AML-193 (cell line): ENCODE measurements at regions not wholly inside any gene's neighbourhood (a gene's known extent, or its start where the extent isn't known, plus 50 kb on each side); places are given as distances from the start of the nearest gene placed in this dataset.

Experiments used
- DNase-seq, 2 experiments: peaks; one replicate each; lab custom pipeline; 2025; lab: John Stamatoyannopoulos, UW

DNA sequence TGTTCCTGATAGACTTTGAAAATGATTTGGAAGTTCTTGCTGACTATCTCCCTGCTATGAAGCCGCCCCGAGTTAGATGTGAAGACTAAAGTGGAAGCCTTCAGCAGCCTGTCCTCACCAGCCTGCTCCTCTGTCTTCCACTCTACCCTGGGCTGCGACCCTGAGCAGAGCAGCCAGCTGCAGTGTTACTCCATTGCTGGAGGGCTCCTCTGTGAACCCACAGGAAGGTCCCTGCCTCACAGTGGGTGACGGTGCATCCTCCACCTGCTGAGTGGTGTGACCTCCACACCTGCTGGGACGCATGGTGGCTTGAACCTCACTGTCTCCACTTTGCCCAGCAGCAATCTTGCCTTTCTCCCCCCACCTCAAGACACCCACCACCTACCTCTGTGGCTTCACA, 116.4 kb downstream of the IRS2 start:
- DNase-seq: no peak

DNA sequence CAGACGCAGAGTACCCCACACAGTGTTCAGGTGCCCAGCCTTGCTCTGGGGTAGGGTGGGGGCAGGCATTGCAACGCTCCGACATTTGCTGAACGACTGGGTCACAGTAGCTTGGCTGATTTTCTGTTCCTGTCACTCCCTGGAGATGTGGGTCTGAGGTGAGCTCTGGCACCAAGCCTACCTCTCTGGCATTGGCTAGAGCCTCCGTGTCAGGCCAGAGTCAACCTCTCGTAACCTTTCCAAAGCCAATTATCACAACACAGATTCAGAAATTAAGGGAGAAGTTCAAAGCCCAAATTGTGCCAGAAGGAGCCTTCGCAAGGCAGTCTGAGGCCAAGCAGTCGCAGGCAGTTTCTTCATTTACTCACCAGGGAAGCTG, 117.2 kb downstream of the IRS2 start:
- DNase-seq: no peak

DNA sequence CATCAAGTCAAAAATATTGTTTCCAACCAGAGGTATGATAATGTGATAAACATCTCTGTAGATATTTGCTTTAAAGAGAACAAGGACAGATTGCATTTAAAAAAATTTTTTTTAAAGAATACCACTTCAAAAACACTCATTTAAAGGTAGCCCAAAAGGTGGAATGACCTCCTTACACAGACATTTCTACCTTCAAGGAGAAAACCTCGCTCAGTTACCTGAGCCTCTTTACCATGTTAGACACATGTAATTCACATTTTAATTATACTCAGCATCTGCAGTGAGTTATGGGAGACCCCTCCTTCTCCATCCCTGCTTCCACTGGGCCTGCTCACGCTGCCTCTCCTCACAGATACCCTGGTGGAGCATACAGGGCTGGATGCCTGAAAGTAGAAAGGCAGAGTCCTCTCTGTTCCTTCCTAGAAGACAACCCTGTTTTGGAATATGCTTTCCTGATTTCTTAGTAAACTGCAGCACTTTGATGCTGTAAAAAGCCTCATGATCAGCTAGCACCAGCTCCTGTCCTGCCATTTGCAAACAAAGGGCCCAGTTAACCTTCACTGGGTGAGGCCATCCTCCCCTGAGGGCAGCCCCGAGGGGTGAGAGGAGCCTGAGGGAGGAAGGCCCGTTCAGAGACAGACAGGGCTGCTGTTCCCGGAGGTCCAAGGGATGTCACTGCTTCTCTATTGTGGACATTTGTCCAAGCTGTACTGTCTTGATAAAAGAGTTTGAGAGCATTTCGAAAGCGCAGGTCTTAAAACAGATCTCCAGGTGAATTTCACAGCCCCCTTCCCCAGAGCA, 117.8 kb downstream of the IRS2 start:
- DNase-seq: no peak

DNA sequence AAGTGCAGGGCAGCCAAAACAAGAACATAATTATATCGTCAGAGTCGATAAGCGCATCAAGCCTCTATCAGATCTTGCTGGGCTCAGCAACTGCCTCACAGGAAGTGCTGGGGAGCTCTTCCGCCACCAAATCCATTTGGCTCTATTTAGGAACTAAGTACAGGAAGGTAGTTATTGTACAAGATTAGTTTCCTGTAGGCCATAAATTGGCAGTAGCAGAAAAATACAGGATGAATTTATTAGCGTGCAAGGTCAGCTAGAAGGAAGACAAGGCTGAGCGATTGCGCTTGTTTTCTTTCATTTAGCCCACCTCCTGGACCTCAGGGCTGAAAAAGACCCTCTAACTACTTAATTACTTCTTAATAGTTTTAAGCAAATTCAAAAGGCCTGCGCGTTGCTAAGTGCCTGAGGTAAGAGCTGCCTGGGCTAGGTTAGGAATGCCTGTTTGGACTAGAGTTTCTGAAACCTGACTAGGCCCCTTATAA, 118.5 kb downstream of the IRS2 start:
- no peak for DNase-seq

DNA sequence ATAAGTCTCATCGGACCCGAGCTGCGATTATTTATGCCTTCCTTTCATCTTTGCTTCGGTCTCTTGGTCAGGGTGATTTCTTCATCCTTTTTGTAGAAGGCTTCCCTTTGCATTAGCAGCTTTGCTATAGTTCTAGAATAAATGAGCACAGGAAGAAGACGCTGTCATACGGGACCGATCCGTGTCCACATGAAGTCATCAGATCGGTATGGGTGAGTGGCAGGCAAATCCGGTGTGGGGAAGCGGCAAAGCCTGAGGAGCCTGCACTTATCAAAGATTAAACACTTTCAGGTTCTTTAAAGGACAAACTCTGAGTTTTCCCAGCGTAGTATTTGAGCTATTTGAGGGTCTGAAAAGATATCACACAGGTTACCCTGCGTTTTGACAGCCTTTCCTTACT, 119.3 kb downstream of the IRS2 start:
- no peak for DNase-seq

DNA sequence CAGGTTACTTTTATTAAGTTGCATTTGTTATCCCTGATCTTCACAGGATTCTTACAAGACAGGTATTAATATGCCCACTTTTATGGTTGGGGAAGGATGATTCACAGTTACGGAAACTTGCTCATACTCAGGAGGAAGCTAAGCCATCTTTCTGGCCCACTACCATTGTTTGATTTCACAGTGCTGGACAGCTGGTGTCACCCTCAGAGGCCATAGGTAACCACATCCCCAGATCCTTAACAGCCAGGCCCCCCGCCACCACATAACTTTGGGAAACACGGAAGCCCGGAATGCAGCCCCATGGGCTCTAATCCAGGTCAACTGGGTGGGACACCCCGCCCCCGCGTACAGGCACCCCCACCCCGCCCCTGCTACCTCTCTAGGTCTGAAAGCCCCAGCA, 119.7 kb downstream of the IRS2 start:
- no peak for DNase-seq

DNA sequence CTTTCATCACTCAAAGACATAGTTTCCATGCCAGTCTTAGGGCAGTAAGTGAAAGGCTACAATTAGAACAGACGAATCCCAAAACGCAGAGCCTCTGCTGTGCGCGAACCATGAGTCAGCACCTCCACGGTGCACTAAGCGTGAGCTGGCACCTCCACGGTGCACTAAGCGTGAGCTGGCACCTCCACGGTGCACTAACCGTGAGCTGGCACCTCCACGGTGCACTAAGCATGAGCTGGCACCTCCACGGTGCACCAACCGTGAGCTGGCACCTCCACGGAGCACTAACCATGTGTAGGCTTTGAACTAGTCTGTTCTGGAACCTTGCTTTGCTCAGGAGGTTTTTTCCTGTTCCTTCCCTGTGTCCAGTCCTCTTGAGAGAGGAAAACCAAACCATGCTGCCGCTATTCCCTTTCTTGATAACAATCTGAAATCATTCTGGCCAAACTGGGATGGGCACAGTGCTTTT, 120.6 kb downstream of the IRS2 start:
- no peak for DNase-seq

DNA sequence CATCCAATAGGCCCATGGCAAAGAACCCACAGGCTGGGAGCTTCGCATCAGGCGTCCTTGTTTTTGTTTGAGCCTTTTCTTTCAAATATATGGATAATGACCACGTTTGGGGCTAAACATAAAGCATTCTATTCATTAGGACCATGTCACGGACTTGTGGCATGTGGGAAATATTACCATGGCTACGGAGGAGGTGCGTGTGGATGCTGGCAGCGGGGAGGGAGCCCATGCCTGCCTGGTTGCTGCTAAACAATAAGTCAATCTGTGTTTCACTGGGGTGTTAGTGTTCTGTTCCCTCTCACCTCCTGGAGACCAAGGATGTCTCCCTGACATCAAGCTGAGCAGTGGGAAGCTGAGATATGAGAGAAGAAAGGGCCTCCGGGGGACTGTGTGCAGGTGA, 121.1 kb downstream of the IRS2 start:
- DNase-seq: no peak

DNA sequence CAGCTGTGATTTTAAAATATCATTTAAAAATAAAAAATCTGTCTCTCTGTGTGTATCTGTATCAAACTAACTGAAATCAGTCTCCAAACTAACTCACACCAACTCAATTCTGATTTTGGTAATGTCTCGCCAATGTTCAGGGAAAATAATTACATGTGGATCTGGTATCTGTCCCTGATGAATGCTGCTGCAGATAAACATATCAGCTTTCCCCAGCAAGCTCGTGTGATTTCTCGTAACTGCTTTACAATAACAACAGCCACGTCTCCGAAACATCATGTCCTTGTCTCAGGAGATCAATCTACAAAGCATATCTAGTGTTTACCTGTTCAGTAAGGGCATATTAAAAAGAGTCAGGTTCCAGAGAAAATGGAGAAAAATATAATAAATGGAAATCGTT, 129.0 kb downstream of the IRS2 start:
- no peak for DNase-seq

DNA sequence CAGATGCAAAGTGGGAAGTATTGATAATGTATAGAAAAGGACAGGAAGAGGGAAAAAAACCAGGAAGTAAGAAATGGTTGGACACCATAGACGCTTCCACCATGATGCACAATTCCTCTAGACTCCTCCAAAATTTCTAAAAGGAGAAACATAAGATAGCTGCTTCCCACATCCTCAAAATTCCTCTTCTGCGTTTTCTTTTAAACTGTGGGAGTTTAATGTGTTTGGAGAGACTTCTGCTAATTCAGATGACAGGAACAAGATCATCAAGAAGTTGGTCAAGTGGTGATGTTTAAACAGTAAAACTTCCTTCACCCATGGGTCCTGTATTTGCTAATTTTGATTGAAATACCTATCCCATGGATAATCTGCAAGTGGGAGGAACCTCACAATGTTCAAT, 130.2 kb downstream of the IRS2 start:
- no peak for DNase-seq

DNA sequence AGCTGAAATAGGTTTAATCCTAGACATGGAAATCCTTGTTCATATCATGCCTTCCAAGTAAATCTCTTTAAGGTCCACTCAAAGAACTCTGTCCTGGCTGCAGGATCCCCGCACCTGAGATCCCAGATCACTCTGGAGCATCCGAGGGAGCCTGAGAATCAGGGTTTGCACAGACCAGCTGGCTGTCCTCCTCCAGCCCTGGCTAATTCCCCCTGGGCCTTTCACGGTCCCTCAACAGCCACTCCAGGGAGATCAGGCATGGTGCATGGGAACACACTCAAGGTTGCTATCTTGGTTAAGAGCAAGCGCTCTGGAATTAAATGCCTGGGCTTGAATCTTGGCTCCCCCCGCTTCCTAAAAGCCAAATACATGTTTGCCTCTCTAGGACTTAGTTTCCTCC, 130.8 kb downstream of the IRS2 start:
- no peak for DNase-seq

DNA sequence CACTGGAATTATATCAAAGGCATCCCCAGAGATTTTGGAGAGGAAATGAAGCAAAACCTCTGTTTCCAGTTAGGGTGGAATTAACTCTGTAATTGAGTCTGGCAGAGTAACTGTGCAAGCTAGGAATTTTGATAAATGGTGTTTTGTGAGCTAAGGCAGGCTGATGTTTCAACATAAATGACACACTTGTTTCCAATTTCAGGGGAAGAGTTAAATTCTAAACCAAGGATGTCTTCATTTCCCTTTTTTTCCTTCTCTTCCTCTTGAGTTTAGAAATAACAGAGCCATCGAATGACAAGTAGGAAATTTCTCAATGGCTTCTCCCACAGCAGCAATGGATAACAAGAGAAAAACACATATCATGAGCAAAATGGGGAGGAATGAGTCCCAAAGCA, 131.2 kb downstream of the IRS2 start:
- peak; percentile 89 to 91 for DNase-seq

DNA sequence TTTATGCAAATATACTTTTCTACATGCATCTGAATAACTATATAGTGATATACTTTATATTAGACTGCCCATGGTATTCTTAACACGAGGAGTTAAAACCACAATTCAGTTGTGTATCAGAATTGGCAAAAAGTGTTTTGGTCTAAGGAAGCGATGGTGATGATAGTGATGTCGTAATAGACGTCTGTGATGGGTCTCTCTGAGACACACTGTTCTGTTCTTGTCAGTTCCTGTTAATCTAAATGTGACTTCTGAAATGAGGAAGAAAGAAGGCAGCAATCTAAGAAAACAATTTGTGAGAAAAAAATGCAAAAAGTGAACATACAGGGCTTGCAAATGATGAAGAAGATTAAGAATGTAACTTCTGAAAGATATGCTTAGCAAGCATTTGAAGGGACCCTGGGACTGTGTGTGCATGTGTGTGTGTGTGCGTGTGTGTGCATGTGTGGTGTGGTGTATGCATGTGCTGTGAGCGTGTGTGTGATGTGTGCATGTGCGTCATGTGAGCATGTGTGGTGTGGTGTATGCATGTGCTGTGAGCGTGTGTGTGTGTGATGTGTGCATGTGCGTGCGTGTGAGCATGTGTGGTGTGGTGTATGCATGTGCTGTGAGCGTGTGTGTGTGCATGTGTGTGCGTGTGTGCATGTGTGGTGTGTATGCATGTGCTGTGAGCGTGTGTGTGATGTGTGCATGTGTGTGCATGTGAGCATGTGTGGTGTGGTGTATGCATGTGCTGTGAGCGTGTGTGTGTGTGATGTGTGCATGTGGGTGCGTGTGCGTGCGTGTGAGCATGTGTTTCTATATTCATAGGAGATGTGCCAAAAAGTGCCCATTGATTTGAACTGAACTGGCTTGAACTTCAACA, 131.8 kb downstream of the IRS2 start:
- DNase-seq: peak; percentile 99

DNA sequence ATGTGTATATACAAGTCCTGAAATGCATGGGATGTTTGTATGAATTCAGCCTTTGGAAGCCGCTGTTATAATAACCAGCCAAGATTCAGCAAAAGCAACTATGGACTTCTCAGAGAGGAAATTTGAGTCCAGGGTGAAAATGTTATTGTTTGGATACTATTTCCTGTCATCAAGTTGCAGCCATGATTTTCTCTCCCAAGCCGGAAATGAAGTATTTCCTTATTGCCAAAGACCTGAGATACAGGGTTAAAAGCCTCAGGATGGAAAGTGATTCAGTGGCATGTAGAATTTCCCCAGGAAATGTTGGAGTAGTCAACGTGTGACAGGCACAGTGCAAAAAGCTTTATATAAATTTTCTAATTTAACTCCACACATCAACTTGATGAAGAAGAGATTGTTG, 133.9 kb downstream of the IRS2 start:
- no peak for DNase-seq

DNA sequence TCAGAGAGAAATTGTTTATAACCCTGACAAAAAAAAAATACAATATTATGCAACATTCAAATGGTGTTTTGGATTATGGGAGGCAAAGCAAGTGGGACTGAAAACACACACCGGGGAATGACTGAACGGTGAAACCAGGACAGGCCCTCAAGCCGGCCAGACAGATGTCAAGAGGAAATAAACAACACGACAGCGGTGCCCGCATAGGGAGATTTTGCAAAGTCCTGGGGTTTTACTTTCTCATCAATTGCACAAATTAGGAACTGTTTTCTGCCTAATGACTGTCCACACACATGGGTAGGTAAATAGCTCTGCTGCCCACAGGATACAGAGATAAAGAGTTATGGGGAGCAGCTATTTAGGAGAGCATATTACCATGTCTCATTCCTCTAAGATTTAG, 134.5 kb downstream of the IRS2 start:
- peak in 1 of 2 experiments; percentile 19 for DNase-seq

DNA sequence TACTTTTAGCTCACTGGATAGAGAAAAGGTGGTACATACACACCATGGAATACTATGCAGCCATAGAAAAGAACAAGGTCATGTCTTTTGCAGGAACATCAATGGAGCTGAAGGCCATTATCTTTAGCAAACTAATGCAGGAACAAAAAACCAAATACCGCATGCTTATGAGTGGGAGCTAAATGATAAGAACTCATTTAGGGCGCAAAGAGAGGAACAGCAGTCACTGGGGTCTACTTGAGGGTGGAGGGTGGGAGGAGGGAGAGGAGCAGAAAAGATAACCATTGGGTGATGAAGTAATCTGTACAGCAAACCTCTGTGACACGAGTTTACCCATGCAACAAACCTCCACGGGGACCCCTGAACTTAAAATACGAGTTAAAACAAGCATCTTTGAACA, 135.1 kb downstream of the IRS2 start:
- DNase-seq: no peak

DNA sequence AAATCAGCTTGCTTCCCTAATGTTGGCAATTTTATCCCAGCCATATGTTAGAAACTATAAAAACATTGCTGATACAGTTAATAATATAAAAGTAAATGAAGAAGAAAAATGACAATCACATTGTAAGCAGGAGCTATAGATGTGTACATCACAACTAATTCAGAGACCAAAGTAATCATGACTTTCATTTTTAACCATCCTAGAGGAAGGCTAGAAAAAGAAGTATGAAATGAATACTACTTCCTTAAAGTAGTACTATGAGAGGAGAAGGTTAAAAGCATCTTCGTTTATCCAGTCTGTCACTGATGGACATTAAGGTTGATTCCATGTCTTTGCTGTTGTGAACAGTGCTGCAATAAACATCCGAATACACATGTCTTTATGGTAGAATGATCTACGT, 135.5 kb downstream of the IRS2 start:
- DNase-seq: no peak

DNA sequence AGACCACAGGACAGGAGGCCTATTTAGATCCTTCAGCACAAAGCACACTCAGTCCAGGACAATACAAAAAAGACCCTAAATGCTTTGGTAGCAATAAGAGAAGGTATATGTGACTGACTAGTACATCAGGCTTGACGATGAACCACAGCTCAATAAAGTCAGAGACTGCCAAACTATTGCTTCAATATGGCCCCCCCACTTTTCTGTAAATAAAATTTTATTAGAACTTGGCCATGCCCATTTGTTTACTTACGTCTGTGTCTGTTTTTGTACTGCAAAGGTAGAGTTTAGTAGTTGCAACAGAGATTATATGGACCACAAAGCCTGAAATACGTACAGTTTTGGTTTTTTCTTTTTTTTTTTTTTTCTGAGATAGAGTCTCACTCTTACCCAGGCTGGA, 136.7 kb downstream of the IRS2 start:
- DNase-seq: no peak

DNA sequence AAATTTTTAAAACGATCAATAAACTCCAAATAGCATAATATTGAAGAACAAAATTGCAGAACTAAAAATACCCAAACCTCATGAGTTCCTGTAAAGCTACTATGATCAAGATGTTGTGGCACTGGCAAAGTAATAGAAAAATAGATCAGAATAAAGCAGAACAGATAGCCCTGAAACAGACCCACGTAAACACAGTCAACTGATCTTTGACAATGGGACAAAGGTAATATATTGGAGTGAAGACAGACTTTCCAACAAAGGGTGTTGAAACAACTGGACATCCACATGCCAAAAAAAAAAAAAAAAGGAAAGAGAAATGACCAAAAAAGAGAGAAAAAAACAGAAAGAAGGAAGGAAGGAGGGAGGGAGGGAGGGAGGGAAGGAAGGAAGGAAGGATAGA, 138.7 kb downstream of the IRS2 start:
- no peak for DNase-seq

DNA sequence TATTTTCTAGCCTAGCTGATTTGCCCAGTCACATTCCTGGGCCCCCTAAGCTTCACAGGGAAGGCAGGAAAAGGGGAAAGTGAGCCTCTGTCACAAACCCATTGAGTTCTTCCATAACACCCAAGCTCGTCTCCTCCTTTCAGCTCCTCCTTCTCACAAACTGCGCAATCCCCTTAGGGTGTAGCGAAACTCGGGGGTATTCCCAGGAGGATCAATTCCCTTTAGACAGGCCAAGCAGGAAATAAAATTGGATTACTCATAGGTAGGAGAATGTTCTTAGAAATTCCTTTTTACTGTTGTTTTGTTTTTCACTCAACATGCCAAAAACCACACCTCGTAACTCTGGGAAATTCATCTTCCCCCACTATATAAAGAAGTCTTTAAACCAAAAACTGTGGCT, 139.3 kb downstream of the IRS2 start:
- DNase-seq: no peak

DNA sequence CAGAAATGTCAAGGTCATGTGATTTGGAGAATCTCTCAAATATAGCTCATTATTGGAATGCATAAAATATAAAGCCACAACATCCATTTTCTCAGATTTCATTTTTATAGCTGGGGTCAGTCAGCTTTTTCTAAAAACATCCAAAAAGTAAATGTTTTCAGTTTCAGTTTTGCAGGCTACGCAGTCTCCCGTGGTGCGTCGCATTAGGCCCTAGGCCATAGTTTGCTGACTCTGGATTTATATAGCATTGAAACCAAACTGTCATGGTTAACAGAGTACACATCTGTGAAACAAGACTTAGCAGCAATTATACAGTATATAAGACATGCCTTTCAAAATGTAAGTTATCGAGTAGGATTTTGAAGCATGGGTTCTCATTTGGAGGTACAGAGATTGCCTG, 140.0 kb downstream of the IRS2 start:
- DNase-seq: no peak

DNA sequence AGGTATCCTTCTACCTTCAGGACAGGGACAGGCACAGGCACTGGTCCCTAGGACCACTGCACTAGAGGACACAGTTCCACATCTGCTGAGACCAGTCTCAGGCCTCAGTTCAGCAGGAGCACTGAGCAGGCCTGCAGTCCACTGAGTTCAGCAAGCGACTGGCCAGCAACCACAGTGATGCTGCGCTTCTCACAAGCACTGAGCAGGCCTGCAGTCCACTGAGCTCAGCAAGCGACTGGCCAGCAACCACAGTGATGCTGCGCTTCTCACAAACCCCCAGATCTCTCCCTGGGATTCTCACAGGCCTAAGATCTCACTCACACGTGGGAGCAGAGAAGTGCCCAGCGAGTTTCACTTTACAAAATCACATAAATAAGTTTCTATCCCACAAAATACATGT, 140.6 kb downstream of the IRS2 start:
- DNase-seq: no peak

DNA sequence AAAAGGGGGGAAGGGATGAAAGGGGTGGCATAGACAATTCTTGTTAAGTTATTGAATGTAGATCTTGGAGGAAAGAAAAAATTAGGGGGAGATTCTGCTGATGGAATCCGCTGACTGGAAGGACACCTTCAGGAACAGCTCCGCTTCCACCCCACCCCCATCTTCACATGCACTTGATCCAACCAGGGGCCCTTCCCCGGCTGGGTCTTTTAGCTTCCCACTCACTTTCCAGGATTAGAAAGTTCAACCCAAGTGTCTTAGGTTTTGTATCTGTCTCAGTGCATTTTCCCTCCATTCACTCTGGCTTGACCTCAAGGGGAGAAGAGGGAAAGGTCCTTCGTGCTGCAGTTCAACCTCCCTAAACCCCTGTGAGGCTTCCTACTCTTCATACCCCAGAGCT, 141.4 kb downstream of the IRS2 start:
- no peak for DNase-seq
